Activated CD8-positive, alpha-beta memory T cell treated with anti-CD3 and anti-CD28 coated beads, Interleukin-2, amount 50 U/mL, for 4 hours (primary cell): ENCODE measurements at regions not wholly inside any gene's neighbourhood (a gene's known extent, or its start where the extent isn't known, plus 50 kb on each side); places are given as distances from the start of the nearest gene placed in this dataset.

Experiments
- DNase-seq: peaks from one replicate; pipeline ENCODE4 v3.0.0-alpha.2; 2020

- no peak for DNase-seq
Measured at GRCh38 chr2:217102956-217103355, 243.1 kb upstream of the TNP1 start.

- DNase-seq = no peak
Measured at GRCh38 chr2:217101972-217102371, 242.1 kb upstream of the TNP1 start.

- no peak for DNase-seq
Measured at GRCh38 chr2:217099561-217099960, 239.7 kb upstream of the TNP1 start.

- DNase-seq = no peak
Measured at GRCh38 chr2:217098435-217098834, 238.6 kb upstream of the TNP1 start.

GRCh38 chr2:217097346-217097745 is 237.5 kb upstream of the TNP1 start:
- no peak for DNase-seq

GRCh38 chr2:217096474-217097225 is 236.8 kb upstream of the TNP1 start:
- no peak for DNase-seq

GRCh38 chr2:217095511-217096205 is 235.8 kb upstream of the TNP1 start:
- no peak for DNase-seq

- DNase-seq = no peak
Measured at GRCh38 chr2:217092710-217093379, 233.0 kb upstream of the TNP1 start.

GRCh38 chr2:217091531-217091930 is 231.7 kb upstream of the TNP1 start:
- DNase-seq = no peak

- DNase-seq = no peak
Measured at GRCh38 chr2:217090884-217091283, 231.0 kb upstream of the TNP1 start.

GRCh38 chr2:217090024-217090473 is 230.2 kb upstream of the TNP1 start:
- no peak for DNase-seq

- no peak for DNase-seq
Measured at GRCh38 chr2:217086718-217087117, 226.9 kb upstream of the TNP1 start.

- no peak for DNase-seq
Measured at GRCh38 chr2:217086038-217086522, 226.2 kb upstream of the TNP1 start.

GRCh38 chr2:217085543-217085942 is 225.7 kb upstream of the TNP1 start:
- no peak for DNase-seq

GRCh38 chr2:217081799-217082198 is 221.9 kb upstream of the TNP1 start:
- DNase-seq = no peak

GRCh38 chr2:217079165-217079564 is 219.3 kb upstream of the TNP1 start:
- no peak for DNase-seq

GRCh38 chr2:217077831-217078407 is 218.1 kb upstream of the TNP1 start:
- no peak for DNase-seq

GRCh38 chr2:217076657-217077232 is 216.9 kb upstream of the TNP1 start:
- no peak for DNase-seq

- DNase-seq = no peak
Measured at GRCh38 chr2:217076058-217076435, 216.2 kb upstream of the TNP1 start.

- DNase-seq = no peak
Measured at GRCh38 chr2:217075268-217076057, 215.6 kb upstream of the TNP1 start.

- no peak for DNase-seq
Measured at GRCh38 chr2:217074576-217075255, 214.9 kb upstream of the TNP1 start.

GRCh38 chr2:217071416-217071815 is 211.6 kb upstream of the TNP1 start:
- no peak for DNase-seq
